H1 (cell line): ENCODE measurements at regions not wholly inside any gene's neighbourhood (a gene's known extent, or its start where the extent isn't known, plus 50 kb on each side); places are given as distances from the start of the nearest gene placed in this dataset.

Experiments used
- ATF3 ChIP-seq: IDR thresholded peaks from 2 replicates; pipeline ENCODE4 v1.6.1; 2011; ENCODE audit warnings: low read depth, mild to moderate bottlenecking, low read length; ENCODE audit not compliant: insufficient read depth
- JUND ChIP-seq: IDR thresholded peaks from 2 replicates; pipeline ENCODE4 v1.6.1; 2011; ENCODE audit warnings: mild to moderate bottlenecking, improper control_type of control experiment, low read length
- TCF12 ChIP-seq: IDR thresholded peaks from 2 replicates; pipeline ENCODE4 v1.6.1; 2011; ENCODE audit warnings: low read depth, mild to moderate bottlenecking, low read length

DNA sequence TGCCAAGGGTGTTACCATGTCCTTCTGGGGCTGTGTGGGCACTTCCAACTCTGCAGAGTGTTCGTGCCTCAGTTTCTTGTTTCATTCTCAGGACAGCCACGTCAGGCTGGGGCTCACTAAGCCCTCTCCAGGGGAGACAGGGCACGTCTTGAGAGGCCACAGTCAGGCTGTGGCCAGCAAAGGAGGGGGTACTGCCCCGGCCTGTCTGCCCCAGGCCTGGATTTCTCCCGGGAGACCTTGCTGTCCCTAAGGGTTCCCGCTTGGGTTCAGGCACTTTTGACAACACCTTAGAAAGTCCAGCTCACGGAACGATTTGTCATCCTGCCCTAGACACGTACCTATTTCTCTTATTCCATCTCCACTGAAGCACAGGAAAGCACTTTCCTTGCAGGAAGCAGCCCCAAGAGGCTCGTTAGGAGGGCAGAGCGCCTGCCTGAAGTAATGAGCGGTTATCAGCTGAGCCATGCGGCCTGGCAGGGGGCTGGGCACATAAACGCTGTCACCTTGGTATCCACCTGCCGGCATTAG is 290.4 kb upstream of the RTL1 start (continued):
- TF ChIP-seq ATF3 (no peak), TCF12 (no peak), JUND (no peak)
